GM12874 (cell line): ENCODE measurements at regions not wholly inside any gene's neighbourhood (a gene's known extent, or its start where the extent isn't known, plus 50 kb on each side); places are given as distances from the start of the nearest gene placed in this dataset.

Source experiments
- CTCF ChIP-seq: IDR thresholded peaks from 2 replicates; pipeline ENCODE4 v1.5.1; 2011; ENCODE audit warnings: low read depth, mild to moderate bottlenecking, control low read depth, low read length, moderate library complexity; ENCODE audit not compliant: insufficient read depth

- TF ChIP-seq CTCF, result no peak
These were observed 999.4 kb downstream of the ANKRD7 start for GRCh38 chr7:119223930-119224329.

GRCh38 chr7:119228482-119228881, 1004.0 kb downstream of the ANKRD7 start:
- no peak for TF ChIP-seq CTCF

DNA sequence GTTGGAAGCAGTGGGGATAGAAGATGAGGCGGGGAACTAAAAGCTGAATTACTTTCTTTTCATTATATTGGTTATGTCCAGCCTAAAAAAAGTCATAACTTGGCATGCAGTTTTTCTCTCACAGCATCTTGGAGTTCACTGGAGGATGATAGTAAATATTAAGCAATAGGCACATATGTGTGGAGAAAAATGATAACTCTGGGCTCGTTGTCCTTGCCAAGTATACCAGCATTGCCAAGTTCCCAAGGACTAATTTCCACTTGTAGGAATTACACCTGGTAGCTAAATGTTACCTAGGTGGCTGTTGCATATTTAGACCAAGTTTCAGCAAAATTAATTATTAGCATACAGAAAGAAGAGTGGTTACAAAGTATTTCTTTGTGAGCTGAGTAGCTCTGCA, 1007.6 kb downstream of the ANKRD7 start:
- TF ChIP-seq CTCF, result no peak

DNA sequence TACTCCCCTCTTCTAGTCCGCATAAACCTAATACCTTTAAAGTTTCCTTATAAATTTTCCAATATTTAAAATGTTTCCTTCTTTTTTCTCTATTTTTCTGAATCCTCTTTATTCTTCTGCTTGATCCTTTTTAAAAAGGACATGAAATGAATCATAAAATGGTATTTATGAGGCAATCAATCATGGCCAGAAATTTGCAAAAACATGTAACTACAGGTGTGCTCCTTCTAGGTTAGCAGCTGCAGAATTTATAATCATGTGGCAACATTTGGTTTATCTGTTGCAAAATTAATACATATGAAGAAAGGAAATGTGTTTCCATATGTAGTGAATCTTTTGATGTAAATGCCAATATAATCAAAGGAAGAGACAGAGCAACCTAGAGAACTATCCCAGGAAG, 1008.5 kb downstream of the ANKRD7 start:
- no peak for TF ChIP-seq CTCF

DNA sequence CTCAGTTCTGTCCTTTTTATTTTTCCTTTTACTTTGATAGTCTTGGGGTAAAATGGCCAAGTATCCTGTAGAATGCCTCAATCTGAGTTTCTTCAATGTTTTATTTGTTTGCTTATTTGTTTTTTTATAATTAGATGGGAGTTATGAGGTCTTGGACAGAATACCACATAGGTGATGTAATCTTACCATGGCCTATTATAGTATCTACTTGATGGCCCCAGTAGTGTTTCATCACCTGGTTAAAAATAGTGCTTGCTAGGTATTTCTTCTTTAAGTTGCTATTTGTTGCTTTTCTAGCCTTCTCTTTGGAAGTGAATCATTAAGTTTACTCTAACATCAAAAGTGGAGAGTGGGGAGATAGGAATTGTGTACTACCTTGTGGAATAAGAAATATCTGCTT, 1020.0 kb upstream of the KCND2 start:
- TF ChIP-seq CTCF, result no peak

GRCh38 chr7:119254742-119255141, 1018.2 kb upstream of the KCND2 start:
- TF ChIP-seq CTCF, result no peak

DNA sequence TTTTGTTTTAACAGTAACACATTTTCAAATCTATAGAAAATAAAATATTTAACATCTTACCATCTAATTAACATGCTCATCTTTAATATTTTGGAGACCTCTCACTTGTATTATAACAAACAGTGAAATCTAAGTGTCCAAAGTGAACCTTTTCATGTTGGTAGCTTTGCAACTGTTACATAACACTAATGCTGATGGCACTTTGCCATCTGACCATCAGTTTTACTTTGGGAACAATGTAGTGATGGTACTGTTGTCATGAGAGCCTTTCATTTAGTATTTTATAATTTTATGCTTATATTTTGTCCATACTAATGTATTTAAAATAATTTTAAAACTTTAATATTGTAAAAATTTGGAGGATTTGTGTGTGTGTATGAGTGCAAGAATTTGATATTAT, 1017.0 kb upstream of the KCND2 start:
- no peak for TF ChIP-seq CTCF

GRCh38 chr7:119256446-119257131, 1016.4 kb upstream of the KCND2 start:
- no peak for TF ChIP-seq CTCF
